ENCODE measurements at regions not wholly inside any gene's neighbourhood (a gene's known extent, or its start where the extent isn't known, plus 50 kb on each side); places are given as distances from the start of the nearest gene placed in this dataset.

DNA sequence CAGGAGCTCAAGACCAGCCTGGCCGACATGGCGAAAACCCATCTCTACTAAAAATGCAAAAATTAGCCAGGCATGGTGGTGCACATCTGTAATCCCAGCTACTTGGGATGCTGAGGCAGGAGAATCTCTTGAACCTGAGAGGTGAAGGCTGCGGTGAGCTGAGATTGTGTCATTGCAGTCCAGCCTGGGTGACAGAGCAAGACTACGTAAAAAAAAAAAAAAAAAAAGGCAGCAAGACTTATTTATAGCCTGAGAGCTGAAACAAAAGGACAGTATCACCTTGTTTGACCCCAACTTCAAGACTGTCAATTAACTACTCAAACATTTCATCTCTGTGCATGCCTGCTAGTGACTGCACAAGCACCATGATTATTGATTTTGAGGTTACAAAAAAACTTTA, 478.9 kb upstream of the GBE1 start:
- TF ChIP-seq, protein P1, sequence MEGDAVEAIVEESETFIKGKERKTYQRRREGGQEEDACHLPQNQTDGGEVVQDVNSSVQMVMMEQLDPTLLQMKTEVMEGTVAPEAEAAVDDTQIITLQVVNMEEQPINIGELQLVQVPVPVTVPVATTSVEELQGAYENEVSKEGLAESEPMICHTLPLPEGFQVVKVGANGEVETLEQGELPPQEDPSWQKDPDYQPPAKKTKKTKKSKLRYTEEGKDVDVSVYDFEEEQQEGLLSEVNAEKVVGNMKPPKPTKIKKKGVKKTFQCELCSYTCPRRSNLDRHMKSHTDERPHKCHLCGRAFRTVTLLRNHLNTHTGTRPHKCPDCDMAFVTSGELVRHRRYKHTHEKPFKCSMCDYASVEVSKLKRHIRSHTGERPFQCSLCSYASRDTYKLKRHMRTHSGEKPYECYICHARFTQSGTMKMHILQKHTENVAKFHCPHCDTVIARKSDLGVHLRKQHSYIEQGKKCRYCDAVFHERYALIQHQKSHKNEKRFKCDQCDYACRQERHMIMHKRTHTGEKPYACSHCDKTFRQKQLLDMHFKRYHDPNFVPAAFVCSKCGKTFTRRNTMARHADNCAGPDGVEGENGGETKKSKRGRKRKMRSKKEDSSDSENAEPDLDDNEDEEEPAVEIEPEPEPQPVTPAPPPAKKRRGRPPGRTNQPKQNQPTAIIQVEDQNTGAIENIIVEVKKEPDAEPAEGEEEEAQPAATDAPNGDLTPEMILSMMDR (IDR thresholded peaks at IDR 0.05 in 4 of 5, conservative IDR thresholded peaks at IDR 0.05 in 1 of 5): no peak
- no peak for TF ChIP-seq POLR2A (IDR thresholded peaks at IDR 0.05)
